ENCODE measurements at regions not wholly inside any gene's neighbourhood (a gene's known extent, or its start where the extent isn't known, plus 50 kb on each side); places are given as distances from the start of the nearest gene placed in this dataset.

GRCh38 chr5:24320643-24321042 is 324.1 kb downstream of the CDH10 start:
- DNase-seq (ENCODE audit: extremely low spot score, unreplicated experiment), result no peak
- TF ChIP-seq CTCF (IDR thresholded peaks at IDR 0.05), result no peak
- H3K27ac Mint-ChIP-seq (ENCODE audit: unreplicated experiment), result no peak overlapping the region

GRCh38 chr5:24325306-24325832 is 319.4 kb downstream of the CDH10 start:
- DNase-seq (ENCODE audit: extremely low spot score, unreplicated experiment), result no peak
- no peaks in the 10 kb centered on the region for H3K36me3 Mint-ChIP-seq (ENCODE audit: unreplicated experiment)
- H3K27ac Mint-ChIP-seq (ENCODE audit: unreplicated experiment), result no peak overlapping the region
- H3K9me3 Mint-ChIP-seq (ENCODE audit: unreplicated experiment), result peaks cover 4% of the 10 kb centered on the region
- no peaks in the 10 kb centered on the region for H3K4me1 Mint-ChIP-seq (ENCODE audit: unreplicated experiment)
- TF ChIP-seq CTCF (IDR thresholded peaks at IDR 0.05), result no peak
- H3K4me3 Mint-ChIP-seq (ENCODE audit: unreplicated experiment), result no peak overlapping the region
- no peaks in the 10 kb centered on the region for H3K27me3 Mint-ChIP-seq (ENCODE audit: unreplicated experiment)

More at GRCh38 chr5:24320643-24321042, 324.1 kb downstream of the CDH10 start:
- no peak overlapping the region for H3K4me3 Mint-ChIP-seq (ENCODE audit: unreplicated experiment)
- no peaks in the 10 kb centered on the region for H3K36me3 Mint-ChIP-seq (ENCODE audit: unreplicated experiment)
- no peaks in the 10 kb centered on the region for H3K4me1 Mint-ChIP-seq (ENCODE audit: unreplicated experiment)
- peaks cover 22% of the 10 kb centered on the region for H3K9me3 Mint-ChIP-seq (ENCODE audit: unreplicated experiment)
- H3K27me3 Mint-ChIP-seq (ENCODE audit: unreplicated experiment), result no peaks in the 10 kb centered on the region

- Mint-ChIP-seq H3K4me3 (ENCODE audit: unreplicated experiment) (no peak overlapping the region), H3K27me3 (ENCODE audit: unreplicated experiment) (no peaks in the 10 kb centered on the region), H3K27ac (ENCODE audit: unreplicated experiment) (no peak overlapping the region), H3K9me3 (ENCODE audit: unreplicated experiment) (no peaks in the 10 kb centered on the region), H3K36me3 (ENCODE audit: unreplicated experiment) (no peaks in the 10 kb centered on the region), H3K4me1 (ENCODE audit: unreplicated experiment) (no peaks in the 10 kb centered on the region)
- no peak for DNase-seq (ENCODE audit: extremely low spot score, unreplicated experiment)
- TF ChIP-seq CTCF (IDR thresholded peaks at IDR 0.05), result no peak
Observed at GRCh38 chr5:24331531-24331930, 313.2 kb downstream of the CDH10 start.

- Mint-ChIP-seq H3K9me3 (ENCODE audit: unreplicated experiment) (no peaks in the 10 kb centered on the region), H3K27ac (ENCODE audit: unreplicated experiment) (no peak overlapping the region), H3K4me3 (ENCODE audit: unreplicated experiment) (no peak overlapping the region), H3K4me1 (ENCODE audit: unreplicated experiment) (no peaks in the 10 kb centered on the region), H3K27me3 (ENCODE audit: unreplicated experiment) (no peaks in the 10 kb centered on the region), H3K36me3 (ENCODE audit: unreplicated experiment) (no peaks in the 10 kb centered on the region)
- TF ChIP-seq CTCF (IDR thresholded peaks at IDR 0.05), result no peak
- DNase-seq (ENCODE audit: extremely low spot score, unreplicated experiment), result no peak
Observed at GRCh38 chr5:24347158-24347557, 297.6 kb downstream of the CDH10 start.

- Mint-ChIP-seq H3K27me3 (ENCODE audit: unreplicated experiment) (no peaks in the 10 kb centered on the region), H3K4me3 (ENCODE audit: unreplicated experiment) (no peak overlapping the region), H3K36me3 (ENCODE audit: unreplicated experiment) (no peaks in the 10 kb centered on the region), H3K27ac (ENCODE audit: unreplicated experiment) (no peak overlapping the region), H3K9me3 (ENCODE audit: unreplicated experiment) (no peaks in the 10 kb centered on the region), H3K4me1 (ENCODE audit: unreplicated experiment) (no peaks in the 10 kb centered on the region)
- no peak for TF ChIP-seq CTCF (IDR thresholded peaks at IDR 0.05)
- DNase-seq (ENCODE audit: extremely low spot score, unreplicated experiment), result no peak
Observed at GRCh38 chr5:24351285-24351684, 293.5 kb downstream of the CDH10 start.

All from osteocyte (in vitro differentiated cells).